Keratinocyte (primary cell): ENCODE measurements at regions not wholly inside any gene's neighbourhood (a gene's known extent, or its start where the extent isn't known, plus 50 kb on each side); places are given as distances from the start of the nearest gene placed in this dataset.

ENCODE experiments used
- EZH2 ChIP-seq: IDR thresholded peaks from one replicate; pipeline ENCODE4 v1.6.1; 2012; ENCODE audit warnings: inconsistent platforms, mild to moderate bottlenecking, low read length, moderate library complexity
- TF ChIP-seq, protein P1 (sequence below), 3 experiments: IDR thresholded peaks in 1 of 3; conservative IDR thresholded peaks in 1 of 3; optimal IDR thresholded peaks in 1 of 3; 2 replicates in 2 of 3; 3 replicates in 1 of 3; pipeline versions ENCODE3 to v1.5.1; 2011; ENCODE audit warnings: low read length in 3 of 3, mild to moderate bottlenecking in 3 of 3, moderate library complexity in 2 of 3, control low read depth in 1 of 3, inconsistent platforms in 1 of 3; ENCODE audit not compliant: insufficient read depth in 2 of 3; ENCODE audit errors: extremely low read depth in 1 of 3

DNA sequence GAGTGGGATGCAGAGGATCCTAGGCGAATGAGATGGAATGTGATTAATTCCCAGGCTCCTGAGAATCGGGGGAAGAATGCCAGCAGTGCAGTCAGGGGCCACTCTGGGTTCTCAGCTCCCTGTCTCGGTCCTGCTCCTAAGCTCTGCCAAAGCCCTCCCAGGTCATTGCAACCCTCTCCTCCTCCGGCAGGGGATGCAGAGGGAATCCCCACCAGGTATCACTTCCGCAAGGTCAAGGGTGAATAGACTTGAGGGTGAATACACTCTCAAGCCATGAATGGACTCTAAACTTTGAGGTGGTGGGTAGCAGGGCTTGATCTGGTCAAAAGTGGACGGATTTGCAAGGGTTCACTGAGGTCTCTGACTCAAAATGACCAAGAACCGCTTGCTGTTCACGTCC is 139.3 kb upstream of the MXRA5 start:
- TF ChIP-seq, protein P1, sequence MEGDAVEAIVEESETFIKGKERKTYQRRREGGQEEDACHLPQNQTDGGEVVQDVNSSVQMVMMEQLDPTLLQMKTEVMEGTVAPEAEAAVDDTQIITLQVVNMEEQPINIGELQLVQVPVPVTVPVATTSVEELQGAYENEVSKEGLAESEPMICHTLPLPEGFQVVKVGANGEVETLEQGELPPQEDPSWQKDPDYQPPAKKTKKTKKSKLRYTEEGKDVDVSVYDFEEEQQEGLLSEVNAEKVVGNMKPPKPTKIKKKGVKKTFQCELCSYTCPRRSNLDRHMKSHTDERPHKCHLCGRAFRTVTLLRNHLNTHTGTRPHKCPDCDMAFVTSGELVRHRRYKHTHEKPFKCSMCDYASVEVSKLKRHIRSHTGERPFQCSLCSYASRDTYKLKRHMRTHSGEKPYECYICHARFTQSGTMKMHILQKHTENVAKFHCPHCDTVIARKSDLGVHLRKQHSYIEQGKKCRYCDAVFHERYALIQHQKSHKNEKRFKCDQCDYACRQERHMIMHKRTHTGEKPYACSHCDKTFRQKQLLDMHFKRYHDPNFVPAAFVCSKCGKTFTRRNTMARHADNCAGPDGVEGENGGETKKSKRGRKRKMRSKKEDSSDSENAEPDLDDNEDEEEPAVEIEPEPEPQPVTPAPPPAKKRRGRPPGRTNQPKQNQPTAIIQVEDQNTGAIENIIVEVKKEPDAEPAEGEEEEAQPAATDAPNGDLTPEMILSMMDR (optimal IDR thresholded peaks at IDR 0.05 in 1 of 3, IDR thresholded peaks at IDR 0.05 in 1 of 3, conservative IDR thresholded peaks at IDR 0.05 in 1 of 3; ENCODE audit: extremely low read depth in 1 of 3, insufficient read depth in 2 of 3, low read length in 3 of 3): no peak
- no peak for TF ChIP-seq EZH2
